Natural killer cell (primary cell): ENCODE measurements at regions not wholly inside any gene's neighbourhood (a gene's known extent, or its start where the extent isn't known, plus 50 kb on each side); places are given as distances from the start of the nearest gene placed in this dataset.

Experiments used
- ATAC-seq, 3 donors: fragments of 150-1000 bp in 2 of 3; fragments of 200-7000 bp in 1 of 3; cut with Tn5 transposase; 1 replicate in 1 of 3; 2 replicates in 2 of 3; pipeline ENCODE4 v1.10.0; 2021; ENCODE audit warnings: mild to moderate bottlenecking in 2 of 3, moderate library complexity in 2 of 3
- DNase-seq, 2 donors: peaks; one replicate each; pipeline versions ENCODE4 v3.0.0 to v3.0.0-alpha.2; 2013 to 2021; ENCODE audit warnings: mixed read lengths in 1 of 2
- H3K27ac ChIP-seq: one replicate; pipeline ENCODE4 v1.5.1; 2013; ENCODE audit warnings: mild to moderate bottlenecking, low read length
- H3K27me3 ChIP-seq: one replicate; pipeline ENCODE4 v1.6.1; 2013; ENCODE audit warnings: low read length; ENCODE audit not compliant: control insufficient read depth, insufficient read depth
- H3K36me3 ChIP-seq: one replicate; pipeline ENCODE4 v1.6.1; 2013; ENCODE audit warnings: low read length; ENCODE audit not compliant: control insufficient read depth, insufficient read depth
- H3K4me1 ChIP-seq: one replicate; pipeline ENCODE4 v1.6.1; 2013; ENCODE audit warnings: low read length; ENCODE audit not compliant: control insufficient read depth, insufficient read depth
- H3K4me3 ChIP-seq: one replicate; pipeline ENCODE4 v1.5.1; 2013; ENCODE audit warnings: low read length
- H3K9me3 ChIP-seq: one replicate; pipeline ENCODE4 v1.6.1; 2013; ENCODE audit warnings: low read length; ENCODE audit not compliant: control insufficient read depth, insufficient read depth
- H3K27ac Mint-ChIP-seq, 2 donors: one replicate each; pipeline ENCODE4 v1.8.0; 2022; ENCODE audit warnings: mild to moderate bottlenecking in 2 of 2, mixed read lengths in 2 of 2, moderate library complexity in 1 of 2
- H3K27me3 Mint-ChIP-seq, 2 donors: one replicate each; pipeline ENCODE4 v1.8.0; 2022; ENCODE audit warnings: low read depth in 2 of 2, mixed read lengths in 2 of 2
- H3K36me3 Mint-ChIP-seq: one replicate; pipeline ENCODE4 v1.8.0; 2022; ENCODE audit warnings: mixed read lengths
- H3K4me1 Mint-ChIP-seq, 2 donors: one replicate each; pipeline ENCODE4 v1.8.0; 2022; ENCODE audit warnings: mixed read lengths in 2 of 2
- H3K4me3 Mint-ChIP-seq: one replicate; pipeline ENCODE4 v1.8.0; 2022; ENCODE audit warnings: mild to moderate bottlenecking, moderate library complexity, mixed read lengths
- H3K9me3 Mint-ChIP-seq, 2 donors: one replicate each; pipeline ENCODE4 v1.8.0; 2022; ENCODE audit warnings: mixed read lengths in 2 of 2
- CTCF ChIP-seq: fragments of 200-600 bp; IDR thresholded peaks from one replicate; pipeline ENCODE4 v1.8.0; 2022; ENCODE audit warnings: antibody characterized with exemption
- WGBS: methylation state at CpG from one replicate; pipeline ENCODE4 v1.1.7; 2013; ENCODE audit warnings: missing lambda C conversion rate; ENCODE audit not compliant: insufficient coverage; 5-methylcytosine and 5-hydroxymethylcytosine counted together
- intact Hi-C: fragments of 100-400 bp; cut with micrococcal nuclease; formaldehyde crosslinking; loops from one replicate; pipeline ENCODE4 v1.14.2; 2022

- no peaks in the 10 kb centered on the region for H3K4me1 ChIP-seq
- H3K27me3 ChIP-seq = no peaks in the 10 kb centered on the region
- H3K9me3 ChIP-seq = no peaks in the 10 kb centered on the region
- H3K27ac ChIP-seq = no peak overlapping the region
- intact Hi-C loops = no loop called here
- Mint-ChIP-seq H3K27me3 (peaks cover 0 to 3% of the 10 kb centered on the region in 2 donors), H3K4me1 (no peaks in the 10 kb centered on the region), H3K27ac (no peak overlapping the region), H3K9me3 (no peaks in the 10 kb centered on the region), H3K4me3 (no peak overlapping the region), H3K36me3 (no peaks in the 10 kb centered on the region)
- ATAC-seq (no peak), DNase-seq (no peak)
- no peak overlapping the region for H3K4me3 ChIP-seq
- H3K36me3 ChIP-seq = no peaks in the 10 kb centered on the region
- 98% methylated on average over 3 of the region's 4 CpGs for WGBS
- no peak for TF ChIP-seq CTCF
These were observed 77.9 kb upstream of the KLF4 start for GRCh38 chr9:107567462-107567861.

GRCh38 chr9:107566611-107567061, 77.1 kb upstream of the KLF4 start:
- Mint-ChIP-seq H3K27ac (no peak overlapping the region), H3K9me3 (no peaks in the 10 kb centered on the region), H3K36me3 (no peaks in the 10 kb centered on the region), H3K27me3 (peaks cover 0 to 3% of the 10 kb centered on the region in 2 donors), H3K4me1 (no peaks in the 10 kb centered on the region), H3K4me3 (no peak overlapping the region)
- Histone ChIP-seq H3K27ac (no peak overlapping the region), H3K36me3 (no peaks in the 10 kb centered on the region), H3K4me3 (no peak overlapping the region), H3K9me3 (no peaks in the 10 kb centered on the region), H3K27me3 (no peaks in the 10 kb centered on the region), H3K4me1 (no peaks in the 10 kb centered on the region)
- no peak for TF ChIP-seq CTCF
- WGBS = 66% methylated on average over 6 of the region's 6 CpGs
- no peak for DNase-seq
- intact Hi-C loops = no loop called here
- no peak for ATAC-seq

- DNase-seq = no peak
- WGBS = 88% methylated on average over 4 of the region's 4 CpGs
- Histone ChIP-seq H3K4me3 (no peak overlapping the region), H3K4me1 (no peaks in the 10 kb centered on the region), H3K9me3 (no peaks in the 10 kb centered on the region), H3K27ac (no peak overlapping the region), H3K36me3 (no peaks in the 10 kb centered on the region), H3K27me3 (no peaks in the 10 kb centered on the region)
- Mint-ChIP-seq H3K9me3 (no peaks in the 10 kb centered on the region), H3K36me3 (no peaks in the 10 kb centered on the region), H3K4me1 (no peaks in the 10 kb centered on the region), H3K27ac (no peak overlapping the region), H3K4me3 (no peak overlapping the region), H3K27me3 (peaks cover 0 to 5% of the 10 kb centered on the region in 2 donors)
- intact Hi-C loops = no loop called here
- ATAC-seq = no peak
- no peak for TF ChIP-seq CTCF
These were observed 73.2 kb upstream of the KLF4 start for GRCh38 chr9:107562798-107563197.

- Mint-ChIP-seq H3K36me3 (no peaks in the 10 kb centered on the region), H3K4me1 (no peaks in the 10 kb centered on the region), H3K27me3 (peaks cover 0 to 5% of the 10 kb centered on the region in 2 donors), H3K27ac (no peak overlapping the region), H3K9me3 (no peaks in the 10 kb centered on the region), H3K4me3 (no peak overlapping the region)
- intact Hi-C loops = no loop called here
- 93% methylated on average over 9 of the region's 9 CpGs for WGBS
- DNase-seq (no peak), ATAC-seq (no peak)
- no peaks in the 10 kb centered on the region for H3K4me1 ChIP-seq
- H3K4me3 ChIP-seq = no peak overlapping the region
- no peaks in the 10 kb centered on the region for H3K27me3 ChIP-seq
- no peaks in the 10 kb centered on the region for H3K36me3 ChIP-seq
- no peak for TF ChIP-seq CTCF
- no peak overlapping the region for H3K27ac ChIP-seq
- H3K9me3 ChIP-seq = no peaks in the 10 kb centered on the region
These were observed 70.0 kb upstream of the KLF4 start for GRCh38 chr9:107559494-107560086.
